ENCODE measurements at regions not wholly inside any gene's neighbourhood (a gene's known extent, or its start where the extent isn't known, plus 50 kb on each side); places are given as distances from the start of the nearest gene placed in this dataset.

DNA sequence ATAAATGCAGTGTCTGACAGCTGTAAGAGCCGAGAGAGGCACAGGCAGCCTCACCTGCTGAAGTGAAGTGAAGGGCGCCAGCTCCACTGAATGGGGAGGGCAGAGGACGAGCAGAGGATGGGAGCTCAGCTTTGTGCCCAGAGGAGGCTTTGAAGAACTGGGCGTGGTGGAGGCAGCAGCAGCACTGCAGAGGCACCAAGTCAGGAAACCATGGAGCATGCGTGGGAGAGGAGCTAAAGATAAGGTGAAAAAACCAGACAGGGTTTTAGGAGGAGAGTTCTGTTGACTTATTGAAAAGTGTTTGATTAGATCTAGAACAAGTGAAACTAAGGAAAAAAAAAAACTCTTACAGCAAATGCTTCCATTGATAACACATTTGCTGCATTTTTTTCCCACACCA, 216.4 kb downstream of the CXCL12 start:
- Histone ChIP-seq H3K36me3 (ENCODE audit: control insufficient read depth in 4 of 4, insufficient read depth in 3 of 4, low read depth in 1 of 4, low read length in 3 of 4) (no peaks in the 10 kb centered on the region), H3K27ac (ENCODE audit: low read depth in 1 of 2, low read length in 2 of 2) (no peak overlapping the region), H3K9ac (ENCODE audit: low read depth in 1 of 2, low read length in 2 of 2) (no peak overlapping the region), H3K4me3 (ENCODE audit: low read depth in 1 of 3, low read length in 3 of 3) (no peak overlapping the region), H3K27me3 (ENCODE audit: control insufficient read depth in 4 of 4, insufficient read depth in 4 of 4, low read length in 3 of 4) (no peaks in the 10 kb centered on the region), H3K4me1 (ENCODE audit: control insufficient read depth in 4 of 4, insufficient read depth in 4 of 4, low read length in 3 of 4) (peaks cover 0 to 6% (median under 1%) of the 10 kb centered on the region in 4 donors), H3K9me3 (ENCODE audit: control insufficient read depth in 4 of 4, low read length in 3 of 4) (no peaks in the 10 kb centered on the region)
- WGBS, result 80% methylated on average over 5 of the region's 5 CpGs
- no peak for TF ChIP-seq TAF1 (conservative IDR thresholded peaks at IDR 0.05)
- TF ChIP-seq FOXA1 (IDR thresholded peaks at IDR 0.05), result no peak
- TF ChIP-seq, protein P1, sequence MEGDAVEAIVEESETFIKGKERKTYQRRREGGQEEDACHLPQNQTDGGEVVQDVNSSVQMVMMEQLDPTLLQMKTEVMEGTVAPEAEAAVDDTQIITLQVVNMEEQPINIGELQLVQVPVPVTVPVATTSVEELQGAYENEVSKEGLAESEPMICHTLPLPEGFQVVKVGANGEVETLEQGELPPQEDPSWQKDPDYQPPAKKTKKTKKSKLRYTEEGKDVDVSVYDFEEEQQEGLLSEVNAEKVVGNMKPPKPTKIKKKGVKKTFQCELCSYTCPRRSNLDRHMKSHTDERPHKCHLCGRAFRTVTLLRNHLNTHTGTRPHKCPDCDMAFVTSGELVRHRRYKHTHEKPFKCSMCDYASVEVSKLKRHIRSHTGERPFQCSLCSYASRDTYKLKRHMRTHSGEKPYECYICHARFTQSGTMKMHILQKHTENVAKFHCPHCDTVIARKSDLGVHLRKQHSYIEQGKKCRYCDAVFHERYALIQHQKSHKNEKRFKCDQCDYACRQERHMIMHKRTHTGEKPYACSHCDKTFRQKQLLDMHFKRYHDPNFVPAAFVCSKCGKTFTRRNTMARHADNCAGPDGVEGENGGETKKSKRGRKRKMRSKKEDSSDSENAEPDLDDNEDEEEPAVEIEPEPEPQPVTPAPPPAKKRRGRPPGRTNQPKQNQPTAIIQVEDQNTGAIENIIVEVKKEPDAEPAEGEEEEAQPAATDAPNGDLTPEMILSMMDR (IDR thresholded peaks at IDR 0.05; ENCODE audit: low read depth, low read length, missing input control), result no peak
- no peak for TF ChIP-seq GABPA (IDR thresholded peaks at IDR 0.05 in 1 of 2, conservative IDR thresholded peaks at IDR 0.05 in 1 of 2)
- TF ChIP-seq HNF4A (conservative IDR thresholded peaks at IDR 0.05), result no peak
- TF ChIP-seq, protein P2, sequence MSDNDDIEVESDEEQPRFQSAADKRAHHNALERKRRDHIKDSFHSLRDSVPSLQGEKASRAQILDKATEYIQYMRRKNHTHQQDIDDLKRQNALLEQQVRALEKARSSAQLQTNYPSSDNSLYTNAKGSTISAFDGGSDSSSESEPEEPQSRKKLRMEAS (IDR thresholded peaks at IDR 0.05), result no peak
- TF ChIP-seq EGR1 (IDR thresholded peaks at IDR 0.05; ENCODE audit: low read depth in 2 of 2), result no peak
- TF ChIP-seq RAD21 (IDR thresholded peaks at IDR 0.05), result no peak
- TF ChIP-seq, protein P3, sequence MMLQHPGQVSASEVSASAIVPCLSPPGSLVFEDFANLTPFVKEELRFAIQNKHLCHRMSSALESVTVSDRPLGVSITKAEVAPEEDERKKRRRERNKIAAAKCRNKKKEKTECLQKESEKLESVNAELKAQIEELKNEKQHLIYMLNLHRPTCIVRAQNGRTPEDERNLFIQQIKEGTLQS (IDR thresholded peaks at IDR 0.05), result no peak
- no peak for TF ChIP-seq FOXA2 (IDR thresholded peaks at IDR 0.05)
- TF ChIP-seq SP1 (IDR thresholded peaks at IDR 0.05), result no peak
- TF ChIP-seq JUND (IDR thresholded peaks at IDR 0.05), result no peak
- TF ChIP-seq, protein P4, sequence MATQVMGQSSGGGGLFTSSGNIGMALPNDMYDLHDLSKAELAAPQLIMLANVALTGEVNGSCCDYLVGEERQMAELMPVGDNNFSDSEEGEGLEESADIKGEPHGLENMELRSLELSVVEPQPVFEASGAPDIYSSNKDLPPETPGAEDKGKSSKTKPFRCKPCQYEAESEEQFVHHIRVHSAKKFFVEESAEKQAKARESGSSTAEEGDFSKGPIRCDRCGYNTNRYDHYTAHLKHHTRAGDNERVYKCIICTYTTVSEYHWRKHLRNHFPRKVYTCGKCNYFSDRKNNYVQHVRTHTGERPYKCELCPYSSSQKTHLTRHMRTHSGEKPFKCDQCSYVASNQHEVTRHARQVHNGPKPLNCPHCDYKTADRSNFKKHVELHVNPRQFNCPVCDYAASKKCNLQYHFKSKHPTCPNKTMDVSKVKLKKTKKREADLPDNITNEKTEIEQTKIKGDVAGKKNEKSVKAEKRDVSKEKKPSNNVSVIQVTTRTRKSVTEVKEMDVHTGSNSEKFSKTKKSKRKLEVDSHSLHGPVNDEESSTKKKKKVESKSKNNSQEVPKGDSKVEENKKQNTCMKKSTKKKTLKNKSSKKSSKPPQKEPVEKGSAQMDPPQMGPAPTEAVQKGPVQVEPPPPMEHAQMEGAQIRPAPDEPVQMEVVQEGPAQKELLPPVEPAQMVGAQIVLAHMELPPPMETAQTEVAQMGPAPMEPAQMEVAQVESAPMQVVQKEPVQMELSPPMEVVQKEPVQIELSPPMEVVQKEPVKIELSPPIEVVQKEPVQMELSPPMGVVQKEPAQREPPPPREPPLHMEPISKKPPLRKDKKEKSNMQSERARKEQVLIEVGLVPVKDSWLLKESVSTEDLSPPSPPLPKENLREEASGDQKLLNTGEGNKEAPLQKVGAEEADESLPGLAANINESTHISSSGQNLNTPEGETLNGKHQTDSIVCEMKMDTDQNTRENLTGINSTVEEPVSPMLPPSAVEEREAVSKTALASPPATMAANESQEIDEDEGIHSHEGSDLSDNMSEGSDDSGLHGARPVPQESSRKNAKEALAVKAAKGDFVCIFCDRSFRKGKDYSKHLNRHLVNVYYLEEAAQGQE (IDR thresholded peaks at IDR 0.05), result no peak
- TF ChIP-seq RXRA (IDR thresholded peaks at IDR 0.05), result no peak
- TF ChIP-seq, protein P5, sequence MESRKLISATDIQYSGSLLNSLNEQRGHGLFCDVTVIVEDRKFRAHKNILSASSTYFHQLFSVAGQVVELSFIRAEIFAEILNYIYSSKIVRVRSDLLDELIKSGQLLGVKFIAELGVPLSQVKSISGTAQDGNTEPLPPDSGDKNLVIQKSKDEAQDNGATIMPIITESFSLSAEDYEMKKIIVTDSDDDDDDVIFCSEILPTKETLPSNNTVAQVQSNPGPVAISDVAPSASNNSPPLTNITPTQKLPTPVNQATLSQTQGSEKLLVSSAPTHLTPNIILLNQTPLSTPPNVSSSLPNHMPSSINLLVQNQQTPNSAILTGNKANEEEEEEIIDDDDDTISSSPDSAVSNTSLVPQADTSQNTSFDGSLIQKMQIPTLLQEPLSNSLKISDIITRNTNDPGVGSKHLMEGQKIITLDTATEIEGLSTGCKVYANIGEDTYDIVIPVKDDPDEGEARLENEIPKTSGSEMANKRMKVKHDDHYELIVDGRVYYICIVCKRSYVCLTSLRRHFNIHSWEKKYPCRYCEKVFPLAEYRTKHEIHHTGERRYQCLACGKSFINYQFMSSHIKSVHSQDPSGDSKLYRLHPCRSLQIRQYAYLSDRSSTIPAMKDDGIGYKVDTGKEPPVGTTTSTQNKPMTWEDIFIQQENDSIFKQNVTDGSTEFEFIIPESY (IDR thresholded peaks at IDR 0.05), result no peak
- no peak for TF ChIP-seq HNF4G (IDR thresholded peaks at IDR 0.05)
- no peak for DNase-seq (ENCODE audit: low spot score)

DNA sequence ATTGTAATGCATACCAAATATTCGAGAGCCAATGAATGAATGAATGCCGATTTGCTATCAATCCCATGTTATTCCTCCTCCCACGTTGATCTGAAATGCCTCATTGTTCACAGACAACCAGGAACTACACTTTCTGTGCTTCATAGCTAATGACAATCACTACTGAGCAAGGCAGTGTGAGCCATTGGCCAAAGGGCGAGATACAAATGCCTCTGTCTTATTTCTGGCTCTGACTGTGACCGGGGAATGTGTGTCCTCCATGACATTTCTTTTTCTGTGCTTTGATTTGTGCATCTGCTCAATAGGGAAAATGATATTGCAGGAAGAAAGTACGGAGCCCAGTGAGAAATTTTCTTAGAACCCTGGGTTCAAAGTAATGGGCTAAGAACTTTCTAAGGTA, 217.1 kb downstream of the CXCL12 start:
- H3K36me3 ChIP-seq (ENCODE audit: control insufficient read depth in 4 of 4, insufficient read depth in 3 of 4, low read depth in 1 of 4, low read length in 3 of 4), result no peaks in the 10 kb centered on the region
- 85% methylated on average over 6 of the region's 6 CpGs for WGBS
- no peaks in the 10 kb centered on the region for H3K27me3 ChIP-seq (ENCODE audit: control insufficient read depth in 4 of 4, insufficient read depth in 4 of 4, low read length in 3 of 4)
- H3K4me1 ChIP-seq (ENCODE audit: control insufficient read depth in 4 of 4, insufficient read depth in 4 of 4, low read length in 3 of 4), result peaks cover 0 to 1% (median under 1%) of the 10 kb centered on the region in 4 donors
- H3K27ac ChIP-seq (ENCODE audit: low read depth in 1 of 2, low read length in 2 of 2), result no peak overlapping the region
- DNase-seq (ENCODE audit: low spot score), result no peak
- no peak overlapping the region for H3K9ac ChIP-seq (ENCODE audit: low read depth in 1 of 2, low read length in 2 of 2)
- no peak overlapping the region for H3K4me3 ChIP-seq (ENCODE audit: low read depth in 1 of 3, low read length in 3 of 3)
- H3K9me3 ChIP-seq (ENCODE audit: control insufficient read depth in 4 of 4, low read length in 3 of 4), result no peaks in the 10 kb centered on the region
- TF ChIP-seq EGR1 (IDR thresholded peaks at IDR 0.05; ENCODE audit: low read depth in 2 of 2) (no peak), RAD21 (IDR thresholded peaks at IDR 0.05) (no peak), FOXA1 (IDR thresholded peaks at IDR 0.05) (no peak), HNF4A (conservative IDR thresholded peaks at IDR 0.05) (no peak), GABPA (IDR thresholded peaks at IDR 0.05 in 1 of 2, conservative IDR thresholded peaks at IDR 0.05 in 1 of 2) (no peak)
- TF ChIP-seq, protein P1 (IDR thresholded peaks at IDR 0.05; ENCODE audit: low read depth, low read length, missing input control), result no peak
- TF ChIP-seq, protein P5 (IDR thresholded peaks at IDR 0.05), result no peak

All from liver (tissue), 8 donors.